SK-N-MC (cell line): ENCODE measurements at regions not wholly inside any gene's neighbourhood (a gene's known extent, or its start where the extent isn't known, plus 50 kb on each side); places are given as distances from the start of the nearest gene placed in this dataset.

Source experiments
- DNase-seq: peaks from one replicate; pipeline ENCODE4 v3.0.0-alpha.2; 2011; ENCODE audit warnings: low read depth, low spot score
- H3K27ac ChIP-seq: fragments of 200-600 bp; sonication (generic); 2 replicates; pipeline ENCODE4 v1.5.1; 2016; ENCODE audit warnings: mixed run types
- H3K36me3 ChIP-seq: fragments of 200-600 bp; sonication (generic); 2 replicates; pipeline ENCODE4 v1.6.1; 2017; ENCODE audit warnings: antibody characterized with exemption, low read length, mixed read lengths; ENCODE audit not compliant: insufficient read depth
- H3K4me3 ChIP-seq: fragments of 200-600 bp; sonication (generic); 2 replicates; pipeline ENCODE4 v1.5.1; 2016
- H3K9ac ChIP-seq: fragments of 200-600 bp; sonication (generic); 2 replicates; pipeline ENCODE4 v1.8.0; 2017; ENCODE audit warnings: mixed run types, mixed read lengths; ENCODE audit not compliant: insufficient read length
- H3K9me3 ChIP-seq: fragments of 200-600 bp; sonication (generic); 2 replicates; pipeline ENCODE4 v1.6.1; 2017; ENCODE audit warnings: low read depth, mild to moderate bottlenecking, antibody characterized with exemption, low read length, moderate library complexity, mixed read lengths
- EZH2 ChIP-seq: fragments of 200-600 bp; sonication (generic); IDR thresholded peaks from one replicate; pipeline ENCODE4 v1.6.1; 2017; ENCODE audit warnings: antibody characterized with exemption
- FOXP2 ChIP-seq: optimal IDR thresholded peaks from 2 replicates; pipeline ENCODE3; 2011; ENCODE audit warnings: mild to moderate bottlenecking, moderate library complexity; ENCODE audit not compliant: insufficient read depth; ENCODE audit errors: extremely low read length, control extremely low read depth
- POLR2AphosphoS5 ChIP-seq: IDR thresholded peaks from 2 replicates; pipeline ENCODE4 v1.6.1; 2012; ENCODE audit warnings: mild to moderate bottlenecking, low read depth, low read length, borderline replicate concordance

DNA sequence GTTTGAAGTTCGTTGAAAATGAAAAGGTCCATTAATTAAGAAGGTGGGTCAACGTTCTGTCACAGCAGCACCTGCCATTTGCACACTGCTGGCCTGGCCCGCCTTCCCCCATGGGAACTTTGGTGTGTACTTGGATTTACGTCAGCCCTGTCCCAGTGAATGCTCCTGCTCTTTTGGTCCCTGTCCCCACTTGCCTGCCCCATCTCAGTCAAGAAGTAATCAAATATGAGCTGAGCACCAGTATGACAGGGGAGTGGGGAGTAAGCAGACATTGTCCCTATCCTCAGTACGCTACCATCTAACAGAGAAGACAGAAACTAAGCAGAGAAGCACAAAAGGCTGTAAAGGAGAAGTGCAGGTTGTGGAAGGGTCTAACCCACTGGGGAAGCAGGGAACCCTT, 65.1 kb downstream of the SLC4A3 start:
- TF ChIP-seq FOXP2 = no peak
- no peak for TF ChIP-seq EZH2
- no peak for TF ChIP-seq POLR2AphosphoS5
- DNase-seq = no peak
- Histone ChIP-seq H3K36me3 (no peaks in the 10 kb centered on the region), H3K27ac (no peak overlapping the region), H3K9ac (no peak overlapping the region), H3K9me3 (no peaks in the 10 kb centered on the region), H3K4me3 (no peak overlapping the region)

DNA sequence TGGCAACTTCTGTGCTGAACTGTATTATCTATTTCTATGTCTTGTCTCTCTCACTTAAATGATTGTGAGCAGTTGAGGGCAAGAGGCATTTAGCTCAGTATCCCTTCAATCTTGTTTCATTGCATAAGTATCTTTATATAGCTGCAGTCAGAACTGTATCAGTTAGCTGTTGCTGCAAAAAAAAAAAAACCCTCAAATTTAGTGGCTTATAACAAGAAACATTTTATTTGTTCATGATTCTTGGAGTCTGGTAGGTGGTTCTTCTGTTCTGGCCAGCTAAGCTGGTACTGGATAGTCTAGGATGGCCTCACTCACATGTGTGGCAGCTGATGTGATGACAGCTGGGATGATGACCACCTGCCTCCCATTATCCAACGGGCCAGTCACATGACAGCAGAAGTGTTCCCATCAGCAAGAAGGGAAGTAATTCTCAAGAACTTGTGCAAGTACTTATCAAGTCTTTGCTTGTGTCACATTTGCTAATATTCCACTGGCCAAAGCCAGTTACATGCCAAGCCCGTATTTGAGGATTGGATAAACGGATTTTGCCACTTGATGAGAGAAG, 67.8 kb downstream of the SLC4A3 start:
- DNase-seq = no peak
- no peak overlapping the region for H3K9ac ChIP-seq
- no peak for TF ChIP-seq FOXP2
- TF ChIP-seq POLR2AphosphoS5 = no peak
- TF ChIP-seq EZH2 = no peak
- no peaks in the 10 kb centered on the region for H3K36me3 ChIP-seq
- no peaks in the 10 kb centered on the region for H3K9me3 ChIP-seq
- no peak overlapping the region for H3K27ac ChIP-seq
- H3K4me3 ChIP-seq = no peak overlapping the region

DNA sequence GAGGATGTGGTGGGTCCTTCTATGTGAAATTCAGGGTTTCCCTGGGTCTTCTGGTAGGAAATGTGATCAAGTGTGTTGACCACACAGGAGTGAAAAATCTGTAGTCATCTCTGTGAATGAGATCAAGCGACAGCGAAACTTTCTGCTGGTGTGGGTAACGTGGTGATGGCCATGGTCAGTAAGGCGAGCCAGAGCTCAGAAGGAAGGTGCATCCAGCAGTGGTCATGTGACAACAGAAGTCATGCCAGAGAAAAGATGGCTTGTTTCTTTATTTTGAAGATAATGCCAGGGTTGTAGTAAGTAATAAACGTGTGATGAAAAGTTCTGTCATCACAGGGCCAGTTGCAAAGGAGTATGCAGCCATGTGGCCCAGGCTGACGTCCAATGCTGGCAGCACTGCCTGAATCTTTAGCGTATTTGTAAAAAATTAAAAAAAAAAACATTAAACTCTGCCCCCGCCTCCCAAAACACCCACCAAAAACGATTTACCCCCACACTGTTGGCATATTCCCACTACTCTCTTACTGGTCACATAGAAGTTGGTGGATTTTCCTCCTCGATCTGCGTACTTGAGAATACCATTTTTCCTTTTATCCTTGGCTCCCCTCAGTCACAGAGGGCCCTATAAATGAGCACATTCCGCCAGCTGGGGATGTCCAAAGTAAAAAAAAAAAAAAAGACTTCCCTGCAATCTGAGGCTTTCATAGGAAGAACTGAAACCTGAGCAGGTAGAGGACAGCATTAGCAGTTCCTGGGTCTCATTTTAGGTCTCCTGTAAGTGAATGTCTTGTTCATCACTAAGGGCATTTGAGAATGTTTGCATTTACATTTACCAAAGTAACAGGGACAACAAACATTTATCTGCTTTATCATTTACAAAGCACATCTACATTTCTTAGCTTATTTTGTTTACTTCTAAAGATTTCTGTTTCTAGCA, 70.6 kb downstream of the SLC4A3 start:
- H3K9ac ChIP-seq = no peak overlapping the region
- no peaks in the 10 kb centered on the region for H3K9me3 ChIP-seq
- H3K4me3 ChIP-seq = no peak overlapping the region
- no peaks in the 10 kb centered on the region for H3K36me3 ChIP-seq
- DNase-seq = no peak
- no peak overlapping the region for H3K27ac ChIP-seq
- TF ChIP-seq FOXP2 (no peak), EZH2 (no peak)

DNA sequence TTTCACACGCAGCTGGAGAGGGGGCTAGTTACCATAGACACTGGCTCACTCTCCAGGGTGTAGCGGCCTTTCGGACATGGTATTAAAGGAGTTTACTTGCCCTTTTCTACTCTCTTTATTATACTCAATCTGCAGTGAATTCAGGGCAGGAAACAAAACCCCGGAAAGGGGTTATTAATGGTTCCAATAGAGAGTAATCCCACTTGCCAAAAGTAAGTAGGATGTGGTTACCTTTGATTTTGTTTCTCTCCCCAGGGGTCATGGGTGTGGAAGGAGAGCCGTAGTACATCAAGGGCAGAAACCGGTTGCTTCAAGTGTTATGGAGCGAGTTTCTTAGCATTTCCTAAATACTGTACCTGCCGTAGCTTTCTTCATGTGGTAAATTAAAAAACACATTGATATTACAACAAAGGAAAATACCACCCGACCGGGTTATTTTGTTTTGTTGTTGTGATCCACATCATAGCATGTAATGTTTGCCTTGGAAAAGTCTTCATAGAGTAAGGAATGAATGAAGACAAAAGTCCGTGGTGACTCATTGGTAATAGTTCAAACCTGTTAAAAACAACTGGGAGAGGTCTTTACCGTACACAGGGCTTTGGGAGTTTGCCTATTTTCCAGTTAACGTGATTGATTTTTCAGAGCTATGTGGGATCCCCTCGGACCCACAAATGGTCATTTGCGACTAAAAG, 71.5 kb downstream of the SLC4A3 start:
- no peaks in the 10 kb centered on the region for H3K36me3 ChIP-seq
- H3K4me3 ChIP-seq = no peak overlapping the region
- no peak overlapping the region for H3K9ac ChIP-seq
- peak; percentile 16 for DNase-seq
- TF ChIP-seq FOXP2 (no peak), EZH2 (no peak), POLR2AphosphoS5 (no peak; the same call in 1 of the 2 replicates)
- no peak overlapping the region for H3K27ac ChIP-seq
- H3K9me3 ChIP-seq = no peaks in the 10 kb centered on the region

DNA sequence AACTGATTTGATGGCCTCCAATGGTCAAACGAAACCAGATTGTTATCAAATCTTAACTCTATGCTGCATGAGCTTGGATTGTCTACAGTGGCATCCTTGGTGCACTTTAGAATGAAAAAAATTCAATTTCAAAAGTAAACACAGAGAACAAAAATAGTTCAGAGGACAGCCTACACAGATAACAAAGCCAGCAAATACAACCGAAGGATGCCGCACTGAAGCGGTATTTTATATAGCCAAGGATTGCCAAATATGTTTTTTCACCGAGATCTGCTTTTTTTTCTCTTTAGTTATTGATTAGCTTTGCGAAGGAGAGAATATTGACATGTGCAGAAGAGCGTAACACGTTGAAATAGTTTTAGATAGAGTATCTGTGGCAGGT, 72.0 kb downstream of the SLC4A3 start:
- no peak overlapping the region for H3K9ac ChIP-seq
- TF ChIP-seq EZH2 = no peak
- no peak for TF ChIP-seq POLR2AphosphoS5
- TF ChIP-seq FOXP2 = no peak
- no peaks in the 10 kb centered on the region for H3K9me3 ChIP-seq
- H3K4me3 ChIP-seq = no peak overlapping the region
- no peaks in the 10 kb centered on the region for H3K36me3 ChIP-seq
- DNase-seq = no peak
- H3K27ac ChIP-seq = no peak overlapping the region

DNA sequence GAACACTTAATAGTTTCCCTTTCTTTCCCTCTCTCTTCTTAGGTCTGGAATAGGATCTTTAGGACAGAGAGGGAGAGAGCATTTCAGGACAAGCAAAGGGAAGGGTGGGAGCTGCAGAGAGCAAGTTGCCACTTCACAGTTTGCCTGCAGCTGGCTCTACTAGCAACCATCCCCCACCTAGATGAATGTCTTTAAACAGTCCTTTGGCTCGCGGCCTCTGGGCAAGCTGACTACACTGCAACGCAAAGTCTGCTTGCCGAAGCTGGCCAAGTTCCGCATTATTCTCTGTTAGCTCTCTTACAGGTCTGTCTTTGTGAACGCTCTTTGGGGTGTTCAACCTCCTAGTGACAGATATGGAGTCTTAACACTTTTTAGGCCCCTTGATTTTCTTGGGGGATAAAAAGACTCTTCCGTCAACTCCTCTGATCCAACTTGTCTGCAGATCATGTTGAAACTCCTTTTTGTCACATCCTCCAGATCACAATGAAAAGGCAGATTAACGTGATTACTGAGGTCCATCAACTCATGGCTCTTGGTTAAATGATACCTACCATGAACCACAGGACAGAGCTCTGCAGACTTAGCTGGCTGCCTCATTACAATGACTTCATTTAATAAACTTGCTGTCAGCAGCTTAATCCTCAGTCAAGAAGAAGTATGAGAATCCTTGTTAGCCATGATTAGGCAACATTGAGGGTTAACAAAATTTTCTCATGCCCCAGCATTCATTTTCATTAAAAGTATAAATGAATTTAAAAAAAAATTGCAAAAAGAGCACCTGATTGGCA, 74.6 kb downstream of the SLC4A3 start:
- no peak for TF ChIP-seq POLR2AphosphoS5
- TF ChIP-seq FOXP2 = no peak
- TF ChIP-seq EZH2 = no peak
- Histone ChIP-seq H3K9me3 (no peaks in the 10 kb centered on the region), H3K4me3 (no peak overlapping the region), H3K27ac (no peak overlapping the region), H3K36me3 (no peaks in the 10 kb centered on the region), H3K9ac (no peak overlapping the region)
- no peak for DNase-seq

DNA sequence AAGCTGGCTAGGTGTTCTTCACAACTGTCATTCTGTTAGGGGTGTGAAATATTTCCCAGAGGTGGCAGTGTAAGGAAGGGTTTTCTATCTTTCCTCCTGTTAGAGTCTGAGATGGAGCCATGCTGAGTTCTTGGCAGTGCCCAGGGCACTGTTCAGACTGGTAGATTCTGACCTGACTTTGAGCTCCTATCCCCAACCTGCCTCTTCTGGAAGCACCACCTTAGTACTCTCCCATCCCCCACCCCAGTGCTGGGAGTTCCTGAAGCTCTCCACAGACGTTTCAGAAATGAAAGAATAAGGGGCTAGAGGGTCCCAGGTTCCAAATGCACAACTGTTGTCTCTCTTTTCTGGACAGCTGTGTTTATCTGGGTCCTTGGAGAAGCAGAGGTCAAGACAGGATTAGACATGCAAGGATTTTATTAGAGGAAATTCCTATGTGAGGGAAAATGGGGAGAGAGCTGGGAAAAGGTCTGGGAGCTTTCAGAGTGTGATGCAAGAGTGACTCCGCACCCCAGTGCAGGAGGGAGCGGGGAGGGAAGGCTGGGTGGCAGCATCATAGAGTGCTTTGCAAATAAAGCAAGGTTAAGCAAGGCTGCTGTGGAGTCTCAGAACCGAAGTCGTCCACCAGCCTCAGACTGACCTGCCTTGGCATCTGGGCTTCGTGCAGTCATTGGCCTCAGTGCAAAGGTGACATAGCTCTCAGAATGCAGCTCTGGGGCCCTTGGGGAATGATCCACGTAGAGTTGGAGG, 75.5 kb downstream of the SLC4A3 start:
- H3K27ac ChIP-seq = no peak overlapping the region
- TF ChIP-seq FOXP2 (no peak), EZH2 (no peak), POLR2AphosphoS5 (no peak)
- no peaks in the 10 kb centered on the region for H3K9me3 ChIP-seq
- DNase-seq = no peak
- no peak overlapping the region for H3K9ac ChIP-seq
- H3K36me3 ChIP-seq = no peaks in the 10 kb centered on the region
- no peak overlapping the region for H3K4me3 ChIP-seq

DNA sequence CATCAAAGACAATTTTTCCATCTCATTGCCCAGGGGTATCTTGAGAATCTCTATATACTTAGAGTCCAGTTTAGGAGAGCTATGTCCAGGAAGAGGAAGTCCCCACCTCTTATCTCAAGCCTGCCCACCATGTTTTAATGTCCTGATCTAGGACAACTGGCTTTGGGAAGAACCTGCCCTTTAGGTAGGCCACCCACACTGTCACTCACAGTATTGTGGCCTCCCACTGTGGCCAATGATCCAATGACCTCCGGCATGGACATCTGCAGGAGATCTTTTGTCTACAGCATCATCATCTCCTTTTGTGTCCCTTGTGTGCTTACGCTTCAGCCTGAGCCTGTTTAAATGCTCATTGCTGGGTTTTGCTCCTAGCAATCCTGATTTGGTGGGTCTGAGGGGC, 77.4 kb downstream of the SLC4A3 start:
- H3K9ac ChIP-seq = no peak overlapping the region
- no peak overlapping the region for H3K4me3 ChIP-seq
- H3K27ac ChIP-seq = no peak overlapping the region
- TF ChIP-seq FOXP2 = no peak
- TF ChIP-seq POLR2AphosphoS5 = no peak
- no peak for TF ChIP-seq EZH2
- DNase-seq = no peak
- H3K36me3 ChIP-seq = no peaks in the 10 kb centered on the region
- H3K9me3 ChIP-seq = no peaks in the 10 kb centered on the region
